GM18517 (cell line): ENCODE measurements at regions not wholly inside any gene's neighbourhood (a gene's known extent, or its start where the extent isn't known, plus 50 kb on each side); places are given as distances from the start of the nearest gene placed in this dataset.

Experiments
- ATAC-seq: cut with Tn5 transposase; IDR thresholded peaks from one replicate; pipeline ENCODE4 v1.9.1; 2021; ENCODE audit warnings: mild to moderate bottlenecking, moderate library complexity; ENCODE audit not compliant: unreplicated experiment

DNA sequence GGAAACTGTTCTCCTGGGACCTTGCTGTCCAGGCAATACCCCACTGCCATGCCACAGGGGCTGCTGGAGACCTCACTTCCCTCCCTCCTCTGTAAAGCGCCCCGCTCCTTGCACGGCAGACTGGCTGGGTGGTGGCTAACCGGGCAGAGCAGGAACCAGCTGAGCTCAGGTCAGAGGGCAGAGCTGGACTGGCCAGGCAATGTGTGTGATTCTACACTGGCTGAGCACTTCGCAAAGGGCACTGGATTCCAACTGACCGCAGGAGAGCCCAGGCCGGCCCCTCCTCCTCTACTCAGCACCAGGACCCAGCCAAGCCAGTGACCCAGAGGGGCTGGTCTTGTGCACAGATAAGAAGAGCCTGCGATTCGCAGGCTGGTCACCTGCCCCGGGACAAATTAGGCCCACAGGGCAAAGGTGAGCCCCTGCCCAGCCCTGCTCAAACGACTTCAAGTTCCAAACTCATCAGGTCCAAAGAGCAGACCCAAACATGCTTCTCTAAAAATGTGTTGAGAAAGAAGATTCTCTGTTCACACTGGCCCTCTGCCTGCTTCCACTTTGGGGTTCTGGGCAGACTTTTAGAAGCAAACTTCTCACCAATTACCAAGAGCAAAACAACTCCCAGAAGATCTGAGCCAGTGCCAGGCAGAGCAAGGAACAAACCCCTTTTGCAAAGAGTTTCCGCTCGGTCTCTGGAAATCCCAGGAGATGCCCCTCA lies 54.9 kb upstream of the DIO3 start:
- no peak for ATAC-seq

DNA sequence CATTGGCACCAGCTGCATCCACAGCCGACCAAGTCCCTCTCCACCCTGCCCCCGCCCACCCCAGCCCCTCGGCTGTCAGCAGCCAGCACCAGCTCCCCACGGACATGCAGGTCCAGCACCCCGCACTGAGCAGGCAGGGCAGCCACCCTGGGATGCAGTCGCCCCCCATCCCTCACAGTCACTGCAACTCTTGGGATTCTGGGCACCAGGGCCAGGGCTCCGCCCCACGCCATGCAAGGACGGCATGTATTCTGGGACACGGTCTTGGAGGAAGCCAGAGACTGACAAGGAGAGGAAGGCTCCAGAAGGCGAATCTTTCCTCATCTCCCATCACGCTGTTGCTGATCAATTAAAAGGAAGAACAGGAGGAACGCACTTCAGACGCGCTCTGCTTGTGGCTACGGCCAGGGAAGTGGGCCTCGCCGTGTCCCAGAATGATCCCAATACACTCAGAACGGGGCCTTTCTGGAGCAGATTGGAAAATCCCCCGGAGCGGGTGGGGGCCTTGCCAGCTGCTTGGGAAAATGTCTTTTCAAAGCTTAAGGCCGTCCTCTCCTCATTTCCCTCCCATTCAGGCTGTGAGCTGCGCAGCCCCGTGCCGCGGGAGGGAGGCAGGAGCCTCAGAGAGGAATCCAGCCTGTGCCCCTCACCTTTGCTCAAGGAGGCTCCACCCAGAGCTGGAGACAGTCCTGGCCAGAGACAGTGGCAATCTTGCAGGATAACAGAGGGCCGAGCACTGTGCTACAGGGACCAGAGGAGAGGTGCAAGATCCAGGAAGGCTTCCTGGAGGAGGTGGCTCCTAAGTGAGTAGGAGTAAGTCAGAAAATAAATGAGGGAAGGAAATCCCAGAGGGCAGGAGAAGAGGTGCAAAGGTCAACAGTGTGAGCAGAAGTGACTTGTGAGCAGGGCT lies 54.1 kb upstream of the DIO3 start:
- no peak for ATAC-seq

DNA sequence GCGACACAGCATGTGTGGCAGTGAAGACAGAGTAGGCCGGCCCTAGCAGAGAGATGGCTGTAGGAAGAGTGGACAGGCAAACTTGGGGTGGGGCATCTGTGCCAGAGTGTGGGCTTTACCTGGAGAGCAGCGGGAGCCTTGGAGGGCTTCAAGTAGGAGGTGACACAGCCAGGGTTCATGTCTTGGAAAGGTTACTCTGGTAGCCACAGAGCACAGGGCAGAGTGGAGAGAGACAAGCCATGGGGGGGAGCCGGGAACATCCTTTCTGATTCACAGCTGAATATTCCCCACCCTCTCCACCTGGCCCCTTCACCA lies 53.5 kb upstream of the DIO3 start:
- ATAC-seq = no peak

DNA sequence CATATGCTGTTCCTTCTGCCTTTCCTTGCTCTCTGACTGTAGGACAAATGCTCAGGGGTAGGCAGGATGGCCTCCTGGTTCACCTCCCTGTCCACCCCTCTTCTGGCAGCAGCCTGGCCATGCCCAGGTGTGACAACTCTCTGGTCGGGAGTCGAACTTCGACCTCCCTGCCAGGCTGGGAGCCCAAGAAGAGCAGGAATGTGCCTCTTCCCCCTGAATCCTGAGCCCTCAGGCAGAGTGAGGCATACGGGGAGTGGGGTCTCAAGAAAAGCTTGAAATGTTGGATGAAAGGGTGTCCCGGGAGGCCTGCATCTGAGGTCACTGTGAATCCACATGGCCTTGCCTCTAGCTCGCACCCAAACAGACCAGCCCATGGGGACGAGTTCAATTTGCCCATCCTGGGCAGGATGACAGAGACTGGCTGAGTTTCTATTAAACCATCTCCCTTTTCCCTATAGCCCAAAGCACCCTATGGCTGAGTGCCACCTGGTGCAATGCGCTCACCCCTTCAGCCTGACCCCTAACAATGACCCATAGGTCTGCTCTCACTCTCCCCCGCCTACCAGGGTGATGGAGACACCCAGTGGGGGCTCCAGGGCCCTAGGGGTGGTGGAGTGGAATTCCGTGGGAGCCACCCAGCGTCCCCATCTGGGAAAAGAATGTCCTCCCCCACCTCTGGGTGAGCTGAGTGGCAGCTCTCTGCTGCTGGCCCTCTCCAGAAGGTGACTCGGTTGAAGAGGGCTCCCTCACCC lies 52.9 kb upstream of the DIO3 start:
- no peak for ATAC-seq

DNA sequence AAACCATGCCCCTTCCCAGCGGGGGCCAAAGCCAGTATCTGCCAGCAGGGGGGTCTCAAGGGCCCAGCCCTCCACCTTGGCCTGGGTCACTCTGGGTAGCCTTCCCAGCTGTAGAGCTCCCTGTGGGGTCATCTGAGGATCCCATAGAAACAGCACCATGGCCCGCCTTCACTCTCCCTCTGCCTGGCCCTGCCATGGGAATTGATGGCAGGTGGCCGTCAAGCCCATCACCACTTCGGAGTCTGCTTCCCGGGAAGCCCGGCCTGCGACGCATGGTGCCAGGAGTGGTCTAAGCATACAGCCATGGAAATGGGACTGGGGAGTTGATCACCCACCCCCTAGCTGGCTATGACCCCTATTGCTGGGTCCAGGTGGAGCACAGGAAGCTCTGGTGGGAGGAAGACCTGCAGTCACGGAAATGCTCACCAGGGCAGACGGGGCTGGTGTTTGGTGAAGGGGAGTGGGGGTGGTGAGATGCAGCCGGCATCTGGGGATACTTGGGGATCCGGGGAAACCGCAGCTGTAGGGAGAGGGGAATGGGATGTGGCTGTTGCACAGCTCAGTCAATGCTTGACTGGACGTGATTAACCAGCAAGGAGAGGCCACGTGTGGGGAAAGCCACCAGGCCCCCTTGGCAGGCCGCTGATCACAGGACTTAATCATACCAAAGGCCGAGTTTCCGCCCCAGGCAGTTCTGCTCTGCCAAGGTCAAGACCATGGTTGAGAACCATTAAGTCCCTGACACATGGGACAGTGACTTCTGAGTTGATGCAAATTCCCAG lies 52.2 kb upstream of the DIO3 start:
- ATAC-seq = no peak

DNA sequence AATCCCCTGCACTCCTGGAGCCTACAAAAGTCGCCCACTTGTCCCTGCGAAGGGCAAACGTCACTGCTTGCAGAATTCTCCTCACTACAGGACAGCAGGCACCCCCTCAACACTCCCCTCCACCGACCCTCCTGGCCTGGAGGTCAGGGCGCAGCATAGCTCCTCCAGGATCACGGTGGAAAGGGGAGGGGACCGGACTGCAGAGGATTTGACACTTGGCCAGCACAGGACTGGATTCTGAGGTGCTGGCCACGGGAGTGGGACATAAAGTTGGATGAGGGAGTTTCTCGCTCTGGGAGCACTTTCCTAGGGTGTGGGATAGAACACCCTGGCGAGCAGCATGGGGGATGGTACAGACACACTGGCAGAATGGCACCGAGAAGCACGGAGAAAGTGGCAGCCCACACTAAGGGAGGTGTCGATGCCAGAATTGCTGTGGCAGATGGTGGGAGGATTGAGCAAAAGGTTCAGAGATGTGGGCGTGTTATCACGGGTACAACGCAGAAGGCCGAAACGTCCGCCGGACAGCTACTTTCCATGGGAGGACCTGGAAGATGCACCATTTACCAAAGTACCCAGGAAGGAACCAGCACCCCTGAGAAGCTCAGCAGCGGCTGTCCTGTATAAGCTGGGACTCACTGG lies 51.4 kb upstream of the DIO3 start:
- ATAC-seq = no peak

DNA sequence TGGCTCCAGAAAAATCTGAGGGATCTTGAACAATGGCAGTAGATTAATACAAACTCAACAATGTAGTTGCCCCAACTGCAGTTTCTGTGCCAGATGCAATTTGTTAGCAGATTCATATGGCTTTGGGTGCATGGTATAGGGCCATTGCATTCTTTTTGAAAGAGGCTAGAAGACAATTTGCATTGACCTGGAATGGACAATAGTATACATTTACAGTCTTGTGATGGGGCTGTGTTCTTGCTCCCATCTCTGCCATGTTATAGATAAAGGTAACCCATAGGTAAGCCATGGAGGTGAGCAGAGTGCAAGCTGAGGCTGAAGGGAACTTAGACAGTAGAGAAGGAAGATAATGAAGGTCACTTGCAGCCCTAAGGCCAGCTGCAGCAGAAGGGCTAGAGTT lies 50.1 kb upstream of the DIO3 start:
- no peak for ATAC-seq
